K562 (cell line): ENCODE measurements at regions not wholly inside any gene's neighbourhood (a gene's known extent, or its start where the extent isn't known, plus 50 kb on each side); places are given as distances from the start of the nearest gene placed in this dataset.

Experiments
- CTCF ChIP-seq, 3 experiments: IDR thresholded peaks in 2 of 3; conservative IDR thresholded peaks in 1 of 3; 2 replicates each; pipeline ENCODE4 v1.5.1; 2011 to 2012; ENCODE audit warnings: low read length in 3 of 3, mild to moderate bottlenecking in 3 of 3, control low read depth in 2 of 3, improper control_type of control experiment in 1 of 3, inconsistent platforms in 1 of 3, low read depth in 1 of 3, mixed read lengths in 1 of 3, moderate library complexity in 1 of 3; ENCODE audit not compliant: insufficient read depth in 2 of 3
- DMBX1 ChIP-seq: fragments of 250-450 bp; sonication (Bioruptor Pico); IDR thresholded peaks from 2 replicates; pipeline ENCODE4 v1.8.0; 2022; ENCODE audit warnings: inconsistent platforms, mild to moderate bottlenecking, moderate library complexity, borderline replicate concordance
- HCFC1 ChIP-seq: IDR thresholded peaks from 2 replicates; pipeline ENCODE4 v1.6.1; 2012; ENCODE audit warnings: low read depth, low read length, improper control_type of control experiment
- PTRF ChIP-seq: fragments of 450-650 bp; IDR thresholded peaks from 2 replicates; pipeline ENCODE4 v1.6.1; 2016; ENCODE audit warnings: mild to moderate bottlenecking, missing genetic modification characterization, missing compliant biosample characterization
- RBBP5 ChIP-seq: fragments of 200-600 bp; sonication (generic); IDR thresholded peaks from 2 replicates; pipeline ENCODE4 v1.6.1; 2012; ENCODE audit warnings: borderline replicate concordance, mild to moderate bottlenecking, low read length, control low read depth, inconsistent platforms; ENCODE audit not compliant: insufficient read depth, poor library complexity, severe bottlenecking
- YY1 ChIP-seq, 3 experiments: IDR thresholded peaks; 2 replicates each; pipeline ENCODE4 v1.6.1; 2011; ENCODE audit warnings: low read length in 2 of 3, mild to moderate bottlenecking in 2 of 3, moderate library complexity in 2 of 3, borderline replicate concordance in 1 of 3, control low read depth in 1 of 3, low read depth in 1 of 3; ENCODE audit not compliant: insufficient read depth in 3 of 3, insufficient replicate concordance in 2 of 3, control insufficient read depth in 1 of 3, insufficient read length in 1 of 3; ENCODE audit errors: extremely low read depth in 1 of 3
- ZBTB17 ChIP-seq: fragments of 450-650 bp; formaldehyde crosslinking; IDR thresholded peaks from 2 replicates; pipeline ENCODE4 v1.4.0; 2020; ENCODE audit warnings: mild to moderate bottlenecking
- ZNF311 ChIP-seq: fragments of 250-450 bp; sonication (Bioruptor Pico); IDR thresholded peaks from 2 replicates; pipeline ENCODE4 v1.4.0; 2020; ENCODE audit warnings: mild to moderate bottlenecking, moderate library complexity
- TF ChIP-seq, protein P1 (sequence below): sonication (generic); formaldehyde crosslinking; IDR thresholded peaks from 2 replicates; pipeline ENCODE4 v1.8.1; 2022; ENCODE audit warnings: missing genetic modification reagents

- TF ChIP-seq DMBX1 (CRISPR knock-in tag) (no peak), RBBP5 (no peak), CTCF (IDR thresholded peaks at IDR 0.05 in 2 of 3, conservative IDR thresholded peaks at IDR 0.05 in 1 of 3; ENCODE audit: insufficient read depth in 2 of 3, low read depth in 1 of 3, low read length in 3 of 3) (no peak), PTRF (no peak), YY1 (IDR thresholded peaks at IDR 0.05; ENCODE audit: borderline replicate concordance in 1 of 3, control insufficient read depth in 1 of 3, extremely low read depth in 1 of 3, insufficient read depth in 3 of 3, insufficient read length in 1 of 3, insufficient replicate concordance in 2 of 3, low read depth in 1 of 3, low read length in 2 of 3) (no peak), ZNF311 (no peak), HCFC1 (no peak), ZBTB17 (no peak)
- TF ChIP-seq, protein P1, sequence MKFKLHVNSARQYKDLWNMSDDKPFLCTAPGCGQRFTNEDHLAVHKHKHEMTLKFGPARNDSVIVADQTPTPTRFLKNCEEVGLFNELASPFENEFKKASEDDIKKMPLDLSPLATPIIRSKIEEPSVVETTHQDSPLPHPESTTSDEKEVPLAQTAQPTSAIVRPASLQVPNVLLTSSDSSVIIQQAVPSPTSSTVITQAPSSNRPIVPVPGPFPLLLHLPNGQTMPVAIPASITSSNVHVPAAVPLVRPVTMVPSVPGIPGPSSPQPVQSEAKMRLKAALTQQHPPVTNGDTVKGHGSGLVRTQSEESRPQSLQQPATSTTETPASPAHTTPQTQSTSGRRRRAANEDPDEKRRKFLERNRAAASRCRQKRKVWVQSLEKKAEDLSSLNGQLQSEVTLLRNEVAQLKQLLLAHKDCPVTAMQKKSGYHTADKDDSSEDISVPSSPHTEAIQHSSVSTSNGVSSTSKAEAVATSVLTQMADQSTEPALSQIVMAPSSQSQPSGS (CRISPR knock-in tag), result no peak
Observed at GRCh38 chr2:153584244-153584643, 105.7 kb upstream of the RPRM start.
